ENCODE measurements at regions not wholly inside any gene's neighbourhood (a gene's known extent, or its start where the extent isn't known, plus 50 kb on each side); places are given as distances from the start of the nearest gene placed in this dataset.
A peak's percentile ranks its signal among the peaks of the same experiment; 100 is the strongest.

- TF ChIP-seq, protein P1, sequence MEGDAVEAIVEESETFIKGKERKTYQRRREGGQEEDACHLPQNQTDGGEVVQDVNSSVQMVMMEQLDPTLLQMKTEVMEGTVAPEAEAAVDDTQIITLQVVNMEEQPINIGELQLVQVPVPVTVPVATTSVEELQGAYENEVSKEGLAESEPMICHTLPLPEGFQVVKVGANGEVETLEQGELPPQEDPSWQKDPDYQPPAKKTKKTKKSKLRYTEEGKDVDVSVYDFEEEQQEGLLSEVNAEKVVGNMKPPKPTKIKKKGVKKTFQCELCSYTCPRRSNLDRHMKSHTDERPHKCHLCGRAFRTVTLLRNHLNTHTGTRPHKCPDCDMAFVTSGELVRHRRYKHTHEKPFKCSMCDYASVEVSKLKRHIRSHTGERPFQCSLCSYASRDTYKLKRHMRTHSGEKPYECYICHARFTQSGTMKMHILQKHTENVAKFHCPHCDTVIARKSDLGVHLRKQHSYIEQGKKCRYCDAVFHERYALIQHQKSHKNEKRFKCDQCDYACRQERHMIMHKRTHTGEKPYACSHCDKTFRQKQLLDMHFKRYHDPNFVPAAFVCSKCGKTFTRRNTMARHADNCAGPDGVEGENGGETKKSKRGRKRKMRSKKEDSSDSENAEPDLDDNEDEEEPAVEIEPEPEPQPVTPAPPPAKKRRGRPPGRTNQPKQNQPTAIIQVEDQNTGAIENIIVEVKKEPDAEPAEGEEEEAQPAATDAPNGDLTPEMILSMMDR (conservative IDR thresholded peaks at IDR 0.05; ENCODE audit: low read length): no peak
- DNase-seq (ENCODE audit: low read depth): no peak
- H3K4me3 ChIP-seq (ENCODE audit: low read length): no peak overlapping the region
Measured at GRCh38 chr3:43876648-43877047, 185.9 kb downstream of the ABHD5 start.

DNA sequence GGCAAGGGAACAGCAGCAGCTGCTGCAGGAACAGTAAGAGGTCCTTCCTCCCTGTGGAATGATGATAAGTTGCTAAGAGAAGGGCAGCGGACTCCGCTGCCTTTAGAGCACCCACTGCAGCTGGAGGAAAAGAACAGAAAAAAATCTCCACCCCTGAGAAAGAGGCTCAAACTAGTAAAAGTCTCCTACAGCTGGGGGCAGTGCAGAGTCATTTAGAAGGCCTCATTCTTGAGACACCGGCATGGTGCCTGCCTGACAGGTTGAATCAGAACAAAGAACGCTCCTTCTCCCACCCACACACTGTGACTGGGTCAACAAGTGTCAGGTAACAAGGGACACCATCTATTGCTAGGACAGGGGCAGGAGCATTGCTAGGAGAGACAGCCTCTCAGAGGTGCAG, 188.4 kb downstream of the ABHD5 start:
- DNase-seq (ENCODE audit: low read depth): no peak
- no peak overlapping the region for H3K4me3 ChIP-seq (ENCODE audit: low read length)

GRCh38 chr3:43882976-43883680, 192.4 kb downstream of the ABHD5 start:
- H3K4me3 ChIP-seq (ENCODE audit: low read length): no peak overlapping the region
- DNase-seq (ENCODE audit: low read depth): no peak
- TF ChIP-seq, protein P1 (conservative IDR thresholded peaks at IDR 0.05; ENCODE audit: low read length): no peak

More for the DNA sequence above, 188.4 kb downstream of the ABHD5 start:
- TF ChIP-seq, protein P1 (conservative IDR thresholded peaks at IDR 0.05; ENCODE audit: low read length): peak; percentile 21

DNA sequence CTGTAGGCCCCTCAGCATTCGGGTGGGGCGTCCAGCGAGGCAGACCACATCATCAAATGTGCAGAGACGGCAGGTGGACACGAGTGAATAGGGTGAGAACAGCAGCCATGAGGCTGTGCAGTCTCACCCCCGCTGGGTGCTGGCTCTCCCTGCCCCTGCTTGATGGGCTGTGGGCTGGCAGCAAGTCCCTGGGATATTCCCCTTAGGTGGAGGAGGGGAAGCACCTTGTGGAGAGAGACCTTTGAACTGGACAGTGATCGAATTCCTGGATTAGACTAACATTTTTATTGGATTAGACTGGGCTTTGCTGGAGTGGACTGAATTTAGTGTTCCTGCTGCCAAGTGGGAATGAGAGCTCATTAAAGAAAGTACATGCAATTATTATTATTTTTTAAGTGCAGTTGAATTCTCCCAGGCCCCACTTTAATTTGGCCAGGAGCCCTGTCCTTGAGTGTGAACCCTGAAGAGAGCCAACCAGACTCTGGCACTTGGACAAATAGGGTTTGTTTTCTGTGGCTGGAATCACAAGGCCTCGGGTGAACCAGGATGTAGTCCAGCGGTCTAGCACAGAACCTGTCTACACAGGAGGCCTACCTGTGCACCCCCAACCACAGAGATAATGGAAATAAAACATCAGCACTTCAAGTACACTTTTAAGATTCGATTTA, 193.1 kb downstream of the ABHD5 start:
- TF ChIP-seq, protein P1 (conservative IDR thresholded peaks at IDR 0.05; ENCODE audit: low read length): no peak
- no peak for DNase-seq (ENCODE audit: low read depth)
- H3K4me3 ChIP-seq (ENCODE audit: low read length): no peak overlapping the region

DNA sequence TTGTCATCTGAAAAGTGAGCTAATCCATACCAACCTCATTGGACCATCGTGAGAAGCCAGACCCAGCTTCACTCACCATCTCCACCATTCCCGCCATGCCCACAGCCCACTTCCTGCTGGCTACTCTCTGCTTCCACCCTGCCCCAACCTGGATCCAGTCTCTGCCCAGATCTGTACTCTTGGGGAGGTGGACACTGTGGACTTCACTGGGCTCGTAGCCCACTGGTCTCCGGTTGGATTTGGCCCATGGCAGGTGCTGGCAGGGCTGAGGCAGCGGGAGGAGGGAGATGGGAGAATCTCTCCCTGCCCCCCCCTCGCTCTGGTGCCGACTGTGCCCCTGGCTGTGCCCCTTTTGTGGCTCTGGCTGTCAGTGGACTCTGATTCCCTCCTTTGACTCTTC, 193.8 kb downstream of the ABHD5 start:
- TF ChIP-seq, protein P1 (conservative IDR thresholded peaks at IDR 0.05; ENCODE audit: low read length): no peak
- no peak overlapping the region for H3K4me3 ChIP-seq (ENCODE audit: low read length)
- DNase-seq (ENCODE audit: low read depth): no peak

- TF ChIP-seq, protein P1 (conservative IDR thresholded peaks at IDR 0.05; ENCODE audit: low read length): no peak
- DNase-seq (ENCODE audit: low read depth): no peak
- H3K4me3 ChIP-seq (ENCODE audit: low read length): no peak overlapping the region
Measured at GRCh38 chr3:43885908-43886618, 195.3 kb downstream of the ABHD5 start.

All from AG10803 (cell line).